COLO668 (cell line): ENCODE measurements at regions not wholly inside any gene's neighbourhood (a gene's known extent, or its start where the extent isn't known, plus 50 kb on each side); places are given as distances from the start of the nearest gene placed in this dataset.
"Not testable (repeated sequence)": the region's sequence is repeated elsewhere in the genome, so short reads cannot be mapped to it uniquely, and the experiment has no call there.

Experiments used
- DNase-seq: peaks from one replicate; lab custom pipeline; 2025; ENCODE audit not compliant: unreplicated experiment; lab: John Stamatoyannopoulos, UW

GRCh38 chrX:88828011-88828410 is 81.0 kb downstream of the CPXCR1 start:
- no peak for DNase-seq

- no peak for DNase-seq
These were observed 83.1 kb downstream of the CPXCR1 start for GRCh38 chrX:88830111-88830510.

- DNase-seq, result peak; percentile 76
These were observed 90.7 kb downstream of the CPXCR1 start for GRCh38 chrX:88837721-88838120.

GRCh38 chrX:88838392-88838791 is 91.4 kb downstream of the CPXCR1 start:
- DNase-seq, result no peak

GRCh38 chrX:88843841-88844240 is 96.8 kb downstream of the CPXCR1 start:
- DNase-seq, result not testable (repeated sequence)

- no peak for DNase-seq
These were observed 106.9 kb downstream of the CPXCR1 start for GRCh38 chrX:88853925-88854324.

GRCh38 chrX:88863726-88864125 is 116.7 kb downstream of the CPXCR1 start:
- no peak for DNase-seq

- no peak for DNase-seq
These were observed 118.6 kb downstream of the CPXCR1 start for GRCh38 chrX:88865634-88866033.

GRCh38 chrX:88881536-88881935 is 134.5 kb downstream of the CPXCR1 start:
- DNase-seq, result no peak

- no peak for DNase-seq
These were observed 136.2 kb downstream of the CPXCR1 start for GRCh38 chrX:88883200-88883599.

- peak; percentile 8 for DNase-seq
These were observed 139.9 kb downstream of the CPXCR1 start for GRCh38 chrX:88886908-88887307.

GRCh38 chrX:88903989-88904718 is 157.1 kb downstream of the CPXCR1 start:
- peak; percentile 0 for DNase-seq

- DNase-seq, result no peak
These were observed 161.0 kb downstream of the CPXCR1 start for GRCh38 chrX:88908056-88908455.

GRCh38 chrX:88937616-88938015 is 190.6 kb downstream of the CPXCR1 start:
- no peak for DNase-seq

GRCh38 chrX:88940904-88941303 is 193.9 kb downstream of the CPXCR1 start:
- no peak for DNase-seq

- DNase-seq, result no peak
These were observed 197.6 kb downstream of the CPXCR1 start for GRCh38 chrX:88944661-88945060.

GRCh38 chrX:88956059-88956458 is 209.0 kb downstream of the CPXCR1 start:
- not testable (repeated sequence) for DNase-seq

GRCh38 chrX:88977835-88978234 is 230.8 kb downstream of the CPXCR1 start:
- no peak for DNase-seq

GRCh38 chrX:88982183-88982582 is 235.2 kb downstream of the CPXCR1 start:
- DNase-seq, result no peak

- DNase-seq, result no peak
These were observed 235.9 kb downstream of the CPXCR1 start for GRCh38 chrX:88982933-88983332.

GRCh38 chrX:88988796-88989195 is 241.8 kb downstream of the CPXCR1 start:
- DNase-seq, result no peak

GRCh38 chrX:88990882-88991582 is 244.0 kb downstream of the CPXCR1 start:
- DNase-seq, result no peak
